Body of pancreas (tissue), 4 donors: ENCODE measurements at regions not wholly inside any gene's neighbourhood (a gene's known extent, or its start where the extent isn't known, plus 50 kb on each side); places are given as distances from the start of the nearest gene placed in this dataset.
"Not testable (repeated sequence)": the region's sequence is repeated elsewhere in the genome, so short reads cannot be mapped to it uniquely, and the experiment has no call there.

Experiments
- POLR2A ChIP-seq, 3 donors: fragments of 450-650 bp; IDR thresholded peaks; one replicate each; pipeline ENCODE4 v1.6.1; 2016; ENCODE audit warnings: antibody characterized with exemption in 3 of 3, mild to moderate bottlenecking in 2 of 3
- TF ChIP-seq, protein P1 (sequence below), 7 experiments: fragments of 450-650 bp in 4 of 7; fragments of 200-600 bp in 3 of 7; sonication (generic) in 3 of 7; IDR thresholded peaks; one replicate each; pipeline ENCODE4 v1.5.1; 2016 to 2019; ENCODE audit warnings: antibody characterized with exemption in 7 of 7

DNA sequence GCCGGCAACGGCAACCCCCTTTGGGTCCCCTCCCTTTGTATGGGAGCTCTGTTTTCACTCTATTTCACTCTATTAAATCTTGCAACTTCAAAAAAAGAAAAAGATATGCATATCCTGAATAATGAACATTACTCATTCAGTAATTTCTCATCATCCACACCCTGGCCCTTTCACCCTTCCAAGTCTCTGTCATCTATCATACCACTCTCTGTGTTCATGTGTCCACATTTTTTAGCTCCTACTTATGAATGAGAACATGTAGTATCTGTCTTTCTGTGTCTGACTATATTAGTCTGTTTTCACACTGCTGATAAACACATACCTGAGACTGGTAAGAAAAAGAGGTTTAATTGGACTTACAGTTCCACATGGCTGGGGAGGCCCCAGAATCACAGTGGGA is 209.8 kb upstream of the DDHD1 start:
- TF ChIP-seq POLR2A (IDR thresholded peaks at IDR 0.05): not testable (repeated sequence)
- TF ChIP-seq, protein P1, sequence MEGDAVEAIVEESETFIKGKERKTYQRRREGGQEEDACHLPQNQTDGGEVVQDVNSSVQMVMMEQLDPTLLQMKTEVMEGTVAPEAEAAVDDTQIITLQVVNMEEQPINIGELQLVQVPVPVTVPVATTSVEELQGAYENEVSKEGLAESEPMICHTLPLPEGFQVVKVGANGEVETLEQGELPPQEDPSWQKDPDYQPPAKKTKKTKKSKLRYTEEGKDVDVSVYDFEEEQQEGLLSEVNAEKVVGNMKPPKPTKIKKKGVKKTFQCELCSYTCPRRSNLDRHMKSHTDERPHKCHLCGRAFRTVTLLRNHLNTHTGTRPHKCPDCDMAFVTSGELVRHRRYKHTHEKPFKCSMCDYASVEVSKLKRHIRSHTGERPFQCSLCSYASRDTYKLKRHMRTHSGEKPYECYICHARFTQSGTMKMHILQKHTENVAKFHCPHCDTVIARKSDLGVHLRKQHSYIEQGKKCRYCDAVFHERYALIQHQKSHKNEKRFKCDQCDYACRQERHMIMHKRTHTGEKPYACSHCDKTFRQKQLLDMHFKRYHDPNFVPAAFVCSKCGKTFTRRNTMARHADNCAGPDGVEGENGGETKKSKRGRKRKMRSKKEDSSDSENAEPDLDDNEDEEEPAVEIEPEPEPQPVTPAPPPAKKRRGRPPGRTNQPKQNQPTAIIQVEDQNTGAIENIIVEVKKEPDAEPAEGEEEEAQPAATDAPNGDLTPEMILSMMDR (IDR thresholded peaks at IDR 0.05): not testable (repeated sequence)
